Natural killer cell (primary cell): ENCODE measurements at regions not wholly inside any gene's neighbourhood (a gene's known extent, or its start where the extent isn't known, plus 50 kb on each side); places are given as distances from the start of the nearest gene placed in this dataset.

Experiments
- ATAC-seq, 3 donors: fragments of 150-1000 bp in 2 of 3; fragments of 200-7000 bp in 1 of 3; cut with Tn5 transposase; 1 replicate in 1 of 3; 2 replicates in 2 of 3; pipeline ENCODE4 v1.10.0; 2021; ENCODE audit warnings: mild to moderate bottlenecking in 2 of 3, moderate library complexity in 2 of 3
- DNase-seq, 2 donors: peaks; one replicate each; pipeline versions ENCODE4 v3.0.0 to v3.0.0-alpha.2; 2013 to 2021; ENCODE audit warnings: mixed read lengths in 1 of 2
- H3K27ac ChIP-seq: one replicate; pipeline ENCODE4 v1.5.1; 2013; ENCODE audit warnings: mild to moderate bottlenecking, low read length
- H3K27me3 ChIP-seq: one replicate; pipeline ENCODE4 v1.6.1; 2013; ENCODE audit warnings: low read length; ENCODE audit not compliant: control insufficient read depth, insufficient read depth
- H3K36me3 ChIP-seq: one replicate; pipeline ENCODE4 v1.6.1; 2013; ENCODE audit warnings: low read length; ENCODE audit not compliant: control insufficient read depth, insufficient read depth
- H3K4me1 ChIP-seq: one replicate; pipeline ENCODE4 v1.6.1; 2013; ENCODE audit warnings: low read length; ENCODE audit not compliant: control insufficient read depth, insufficient read depth
- H3K4me3 ChIP-seq: one replicate; pipeline ENCODE4 v1.5.1; 2013; ENCODE audit warnings: low read length
- H3K9me3 ChIP-seq: one replicate; pipeline ENCODE4 v1.6.1; 2013; ENCODE audit warnings: low read length; ENCODE audit not compliant: control insufficient read depth, insufficient read depth
- H3K27ac Mint-ChIP-seq, 2 donors: one replicate each; pipeline ENCODE4 v1.8.0; 2022; ENCODE audit warnings: mild to moderate bottlenecking in 2 of 2, mixed read lengths in 2 of 2, moderate library complexity in 1 of 2
- H3K27me3 Mint-ChIP-seq, 2 donors: one replicate each; pipeline ENCODE4 v1.8.0; 2022; ENCODE audit warnings: low read depth in 2 of 2, mixed read lengths in 2 of 2
- H3K36me3 Mint-ChIP-seq: one replicate; pipeline ENCODE4 v1.8.0; 2022; ENCODE audit warnings: mixed read lengths
- H3K4me1 Mint-ChIP-seq, 2 donors: one replicate each; pipeline ENCODE4 v1.8.0; 2022; ENCODE audit warnings: mixed read lengths in 2 of 2
- H3K4me3 Mint-ChIP-seq: one replicate; pipeline ENCODE4 v1.8.0; 2022; ENCODE audit warnings: mild to moderate bottlenecking, moderate library complexity, mixed read lengths
- H3K9me3 Mint-ChIP-seq, 2 donors: one replicate each; pipeline ENCODE4 v1.8.0; 2022; ENCODE audit warnings: mixed read lengths in 2 of 2
- WGBS: methylation state at CpG from one replicate; pipeline ENCODE4 v1.1.7; 2013; ENCODE audit warnings: missing lambda C conversion rate; ENCODE audit not compliant: insufficient coverage; 5-methylcytosine and 5-hydroxymethylcytosine counted together
- intact Hi-C: fragments of 100-400 bp; cut with micrococcal nuclease; formaldehyde crosslinking; loops from one replicate; pipeline ENCODE4 v1.14.2; 2022
- TF ChIP-seq, protein P1 (sequence below): fragments of 200-600 bp; IDR thresholded peaks from one replicate; pipeline ENCODE4 v1.8.0; 2022; ENCODE audit warnings: antibody characterized with exemption

DNA sequence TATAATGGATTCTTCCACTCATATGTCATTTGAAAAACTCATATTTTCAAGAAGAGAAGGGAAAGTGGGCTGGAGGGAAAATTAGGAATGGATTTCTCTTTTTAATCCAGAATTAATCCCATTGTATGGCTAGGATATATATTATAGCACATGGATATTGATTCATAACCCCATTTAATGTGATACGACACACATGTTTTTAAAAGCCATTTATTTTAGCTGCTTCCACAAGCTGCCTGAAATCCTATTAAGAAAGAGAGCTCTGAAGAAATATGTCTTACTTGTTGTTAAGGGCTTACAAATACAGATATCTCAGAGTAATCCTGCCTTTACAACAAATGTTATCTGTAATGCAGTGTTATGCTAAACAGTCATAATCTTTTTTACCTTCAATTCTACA, 598.6 kb downstream of the AMY1C start:
- Histone ChIP-seq H3K36me3 (no peaks in the 10 kb centered on the region), H3K4me1 (no peaks in the 10 kb centered on the region), H3K4me3 (no peak overlapping the region), H3K27ac (no peak overlapping the region), H3K27me3 (no peaks in the 10 kb centered on the region), H3K9me3 (no peaks in the 10 kb centered on the region)
- no peak for ATAC-seq
- TF ChIP-seq, protein P1, sequence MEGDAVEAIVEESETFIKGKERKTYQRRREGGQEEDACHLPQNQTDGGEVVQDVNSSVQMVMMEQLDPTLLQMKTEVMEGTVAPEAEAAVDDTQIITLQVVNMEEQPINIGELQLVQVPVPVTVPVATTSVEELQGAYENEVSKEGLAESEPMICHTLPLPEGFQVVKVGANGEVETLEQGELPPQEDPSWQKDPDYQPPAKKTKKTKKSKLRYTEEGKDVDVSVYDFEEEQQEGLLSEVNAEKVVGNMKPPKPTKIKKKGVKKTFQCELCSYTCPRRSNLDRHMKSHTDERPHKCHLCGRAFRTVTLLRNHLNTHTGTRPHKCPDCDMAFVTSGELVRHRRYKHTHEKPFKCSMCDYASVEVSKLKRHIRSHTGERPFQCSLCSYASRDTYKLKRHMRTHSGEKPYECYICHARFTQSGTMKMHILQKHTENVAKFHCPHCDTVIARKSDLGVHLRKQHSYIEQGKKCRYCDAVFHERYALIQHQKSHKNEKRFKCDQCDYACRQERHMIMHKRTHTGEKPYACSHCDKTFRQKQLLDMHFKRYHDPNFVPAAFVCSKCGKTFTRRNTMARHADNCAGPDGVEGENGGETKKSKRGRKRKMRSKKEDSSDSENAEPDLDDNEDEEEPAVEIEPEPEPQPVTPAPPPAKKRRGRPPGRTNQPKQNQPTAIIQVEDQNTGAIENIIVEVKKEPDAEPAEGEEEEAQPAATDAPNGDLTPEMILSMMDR = no peak
- intact Hi-C loops = no loop called here
- Mint-ChIP-seq H3K27me3 (no peaks in the 10 kb centered on the region), H3K4me3 (no peak overlapping the region), H3K4me1 (no peaks in the 10 kb centered on the region), H3K27ac (no peak overlapping the region), H3K9me3 (peaks cover 16 to 33% of the 10 kb centered on the region in 2 donors), H3K36me3 (no peaks in the 10 kb centered on the region)
- WGBS = no CpG with 5 or more reads among the region's 1 CpG
- no peak for DNase-seq

DNA sequence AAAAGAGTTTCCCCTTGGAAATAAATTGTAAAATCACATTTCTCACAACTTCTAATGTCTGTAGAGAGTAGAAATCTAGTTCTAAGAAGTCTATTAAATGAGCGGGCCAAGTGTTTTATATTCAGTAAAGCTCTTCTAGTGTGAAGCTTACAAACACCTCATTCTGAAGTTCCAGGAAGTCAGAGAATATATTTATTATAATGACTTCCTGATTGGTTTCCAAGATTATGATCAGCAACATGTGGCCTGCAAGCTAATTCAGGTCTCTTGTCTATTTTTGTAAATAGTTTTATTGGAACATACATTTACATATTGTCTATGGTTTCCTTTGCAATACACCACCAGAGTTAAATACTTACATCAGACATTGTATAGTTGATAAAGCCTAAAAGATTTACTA, 603.9 kb downstream of the AMY1C start:
- H3K4me3 ChIP-seq = no peak overlapping the region
- no peaks in the 10 kb centered on the region for H3K27me3 ChIP-seq
- Mint-ChIP-seq H3K4me1 (no peaks in the 10 kb centered on the region), H3K4me3 (no peak overlapping the region), H3K36me3 (no peaks in the 10 kb centered on the region), H3K9me3 (peaks cover 7 to 14% of the 10 kb centered on the region in 2 donors), H3K27ac (no peak overlapping the region), H3K27me3 (no peaks in the 10 kb centered on the region)
- no peaks in the 10 kb centered on the region for H3K9me3 ChIP-seq
- DNase-seq = no peak
- intact Hi-C loops = no loop called here
- H3K36me3 ChIP-seq = no peaks in the 10 kb centered on the region
- ATAC-seq = no peak
- H3K27ac ChIP-seq = no peak overlapping the region
- TF ChIP-seq, protein P1 = no peak
- no peaks in the 10 kb centered on the region for H3K4me1 ChIP-seq
- WGBS = no CpG with 5 or more reads among the region's 1 CpG

- no peaks in the 10 kb centered on the region for H3K36me3 ChIP-seq
- no peaks in the 10 kb centered on the region for H3K36me3 Mint-ChIP-seq
- H3K9me3 ChIP-seq = peaks cover 3% of the 10 kb centered on the region
- H3K27me3 ChIP-seq = no peaks in the 10 kb centered on the region
- DNase-seq (no peak), ATAC-seq (no peak)
- H3K27ac ChIP-seq = no peak overlapping the region
- H3K27ac Mint-ChIP-seq = no peak overlapping the region
- intact Hi-C loops = no loop called here
- WGBS = no CpG with 5 or more reads among the region's 1 CpG
- no peaks in the 10 kb centered on the region for H3K4me1 Mint-ChIP-seq
- H3K9me3 Mint-ChIP-seq = peaks cover 5 to 10% of the 10 kb centered on the region in 2 donors
- H3K4me3 Mint-ChIP-seq = no peak overlapping the region
- H3K4me1 ChIP-seq = no peaks in the 10 kb centered on the region
- no peak overlapping the region for H3K4me3 ChIP-seq
- no peaks in the 10 kb centered on the region for H3K27me3 Mint-ChIP-seq
- TF ChIP-seq, protein P1 = no peak
Measured at GRCh38 chr1:104358086-104358485, 608.4 kb downstream of the AMY1C start.

- H3K4me1 ChIP-seq = no peaks in the 10 kb centered on the region
- peaks cover 3% of the 10 kb centered on the region for H3K9me3 ChIP-seq
- TF ChIP-seq, protein P1 = no peak
- H3K27ac Mint-ChIP-seq = no peak overlapping the region
- H3K36me3 ChIP-seq = no peaks in the 10 kb centered on the region
- no peaks in the 10 kb centered on the region for H3K27me3 ChIP-seq
- 80% methylated on average over 3 of the region's 3 CpGs for WGBS
- intact Hi-C loops = no loop called here
- no peak overlapping the region for H3K4me3 ChIP-seq
- H3K27me3 Mint-ChIP-seq = no peaks in the 10 kb centered on the region
- no peaks in the 10 kb centered on the region for H3K4me1 Mint-ChIP-seq
- no peaks in the 10 kb centered on the region for H3K36me3 Mint-ChIP-seq
- H3K4me3 Mint-ChIP-seq = no peak overlapping the region
- peaks cover 5 to 10% of the 10 kb centered on the region in 2 donors for H3K9me3 Mint-ChIP-seq
- ATAC-seq = no peak
- H3K27ac ChIP-seq = no peak overlapping the region
- DNase-seq = no peak
Measured at GRCh38 chr1:104358621-104359020, 608.9 kb downstream of the AMY1C start.
